Keratinocyte (primary cell): ENCODE measurements at regions not wholly inside any gene's neighbourhood (a gene's known extent, or its start where the extent isn't known, plus 50 kb on each side); places are given as distances from the start of the nearest gene placed in this dataset.

Source experiments
- DNase-seq: peaks from one replicate; pipeline ENCODE4 v3.0.0-alpha.2; 2011; ENCODE audit warnings: low read depth, missing footprints, low spot score
- FAIRE-seq: peaks from 2 replicates; lab custom pipeline; 2011; peaks lifted over from hg19 to GRCh38; lab: Jason Lieb, UNC
- H2AFZ ChIP-seq: 2 replicates; pipeline ENCODE4 v1.6.0; 2012; ENCODE audit warnings: low read length, control low read depth, inconsistent platforms; ENCODE audit not compliant: control insufficient read depth
- H3K27ac ChIP-seq: 2 replicates; pipeline ENCODE4 v1.5.1; 2011; ENCODE audit warnings: low read length; ENCODE audit not compliant: control insufficient read depth, insufficient read depth
- H3K27me3 ChIP-seq: 3 replicates; pipeline ENCODE4 v1.6.0; 2011; ENCODE audit warnings: low read length; ENCODE audit not compliant: control insufficient read depth, insufficient read depth; ENCODE audit errors: extremely low read depth
- H3K36me3 ChIP-seq, 2 experiments: 2 replicates in 1 of 2; 3 replicates in 1 of 2; pipeline ENCODE4 v1.5.1; 2011; ENCODE audit warnings: low read length in 2 of 2, mild to moderate bottlenecking in 1 of 2; ENCODE audit not compliant: control insufficient read depth in 2 of 2, insufficient read depth in 2 of 2; ENCODE audit errors: extremely low read depth in 1 of 2
- H3K4me1 ChIP-seq: 3 replicates; pipeline ENCODE4 v1.5.1; 2011; ENCODE audit warnings: low read length; ENCODE audit not compliant: control insufficient read depth, insufficient read depth; ENCODE audit errors: extremely low read depth
- H3K4me2 ChIP-seq: 3 replicates; pipeline ENCODE4 v1.6.0; 2011; ENCODE audit warnings: low read depth, low read length; ENCODE audit not compliant: control insufficient read depth, insufficient read depth; ENCODE audit errors: extremely low read depth
- H3K4me3 ChIP-seq, 3 experiments: fragments of 200-600 bp in 1 of 3; sonication (generic) in 1 of 3; 2 replicates in 2 of 3; 3 replicates in 1 of 3; pipeline ENCODE4 v1.5.1; 2011 to 2016; ENCODE audit warnings: low read length in 3 of 3, mild to moderate bottlenecking in 3 of 3, control low read depth in 2 of 3, inconsistent platforms in 1 of 3, low read depth in 1 of 3, mixed read lengths in 1 of 3, mixed run types in 1 of 3, moderate library complexity in 1 of 3; ENCODE audit not compliant: control insufficient read depth in 2 of 3, insufficient read depth in 2 of 3; ENCODE audit errors: extremely low read depth in 1 of 3
- H3K79me2 ChIP-seq: 2 replicates; pipeline ENCODE4 v1.6.0; 2012; ENCODE audit warnings: low read length; ENCODE audit not compliant: control insufficient read depth, insufficient read depth
- H3K9ac ChIP-seq: 3 replicates; pipeline ENCODE4 v1.6.0; 2011; ENCODE audit warnings: low read length; ENCODE audit not compliant: control insufficient read depth, insufficient read depth; ENCODE audit errors: extremely low read depth
- H3K9me1 ChIP-seq: 3 replicates; pipeline ENCODE4 v1.6.0; 2011; ENCODE audit warnings: low read length; ENCODE audit not compliant: control insufficient read depth, insufficient read depth; ENCODE audit errors: extremely low read depth
- H3K9me3 ChIP-seq: 2 replicates; pipeline ENCODE4 v1.5.1; 2012; ENCODE audit warnings: low read depth, low read length; ENCODE audit not compliant: control insufficient read depth
- H4K20me1 ChIP-seq: 3 replicates; pipeline ENCODE4 v1.6.0; 2011; ENCODE audit warnings: low read length; ENCODE audit not compliant: control insufficient read depth, insufficient read depth; ENCODE audit errors: extremely low read depth
- EZH2 ChIP-seq: IDR thresholded peaks from one replicate; pipeline ENCODE4 v1.6.1; 2012; ENCODE audit warnings: inconsistent platforms, mild to moderate bottlenecking, low read length, moderate library complexity
- dilution Hi-C: fragments of 300-500 bp; cut with MboI; formaldehyde crosslinking; loops from one replicate; pipeline ENCODE4 v1.7.0; 2020; ENCODE audit warnings: low sequenced_read_pairs; ENCODE audit not compliant: extremely low pct_ligation_motif_present
- TF ChIP-seq, protein P1 (sequence below), 3 experiments: IDR thresholded peaks in 1 of 3; conservative IDR thresholded peaks in 1 of 3; optimal IDR thresholded peaks in 1 of 3; 2 replicates in 2 of 3; 3 replicates in 1 of 3; pipeline versions ENCODE3 to v1.5.1; 2011; ENCODE audit warnings: low read length in 3 of 3, mild to moderate bottlenecking in 3 of 3, moderate library complexity in 2 of 3, control low read depth in 1 of 3, inconsistent platforms in 1 of 3; ENCODE audit not compliant: insufficient read depth in 2 of 3; ENCODE audit errors: extremely low read depth in 1 of 3

DNA sequence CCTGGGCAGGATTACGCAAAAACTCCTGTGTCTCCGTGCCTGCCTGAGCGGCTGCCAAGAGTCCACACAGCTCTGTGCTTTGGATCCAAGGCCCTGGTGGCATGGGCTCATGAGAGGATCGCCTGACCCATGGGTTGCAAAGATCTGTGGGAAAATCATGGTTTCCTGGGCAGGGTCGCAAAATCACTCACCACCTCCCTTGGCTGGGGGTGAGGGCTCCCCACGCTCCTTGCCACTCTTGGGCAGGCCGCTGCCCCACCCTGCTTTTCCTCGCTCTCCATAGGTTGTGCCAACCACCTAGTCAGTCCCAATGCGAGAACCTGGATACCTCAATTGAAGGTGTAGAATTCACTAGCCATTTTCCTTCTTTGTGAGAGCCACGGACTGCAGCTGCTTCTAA is 66.5 kb upstream of the MAGEB18 start:
- Histone ChIP-seq H3K36me3 (no peaks in the 10 kb centered on the region), H3K4me2 (no peak overlapping the region), H2AFZ (no peak overlapping the region), H3K9me3 (no peaks in the 10 kb centered on the region), H3K9me1 (no peaks in the 10 kb centered on the region), H3K79me2 (no peaks in the 10 kb centered on the region), H3K27me3 (no peaks in the 10 kb centered on the region), H3K9ac (no peak overlapping the region), H3K27ac (no peak overlapping the region), H3K4me1 (no peaks in the 10 kb centered on the region), H4K20me1 (no peaks in the 10 kb centered on the region), H3K4me3 (no peak overlapping the region)
- FAIRE-seq = no peak
- TF ChIP-seq, protein P1, sequence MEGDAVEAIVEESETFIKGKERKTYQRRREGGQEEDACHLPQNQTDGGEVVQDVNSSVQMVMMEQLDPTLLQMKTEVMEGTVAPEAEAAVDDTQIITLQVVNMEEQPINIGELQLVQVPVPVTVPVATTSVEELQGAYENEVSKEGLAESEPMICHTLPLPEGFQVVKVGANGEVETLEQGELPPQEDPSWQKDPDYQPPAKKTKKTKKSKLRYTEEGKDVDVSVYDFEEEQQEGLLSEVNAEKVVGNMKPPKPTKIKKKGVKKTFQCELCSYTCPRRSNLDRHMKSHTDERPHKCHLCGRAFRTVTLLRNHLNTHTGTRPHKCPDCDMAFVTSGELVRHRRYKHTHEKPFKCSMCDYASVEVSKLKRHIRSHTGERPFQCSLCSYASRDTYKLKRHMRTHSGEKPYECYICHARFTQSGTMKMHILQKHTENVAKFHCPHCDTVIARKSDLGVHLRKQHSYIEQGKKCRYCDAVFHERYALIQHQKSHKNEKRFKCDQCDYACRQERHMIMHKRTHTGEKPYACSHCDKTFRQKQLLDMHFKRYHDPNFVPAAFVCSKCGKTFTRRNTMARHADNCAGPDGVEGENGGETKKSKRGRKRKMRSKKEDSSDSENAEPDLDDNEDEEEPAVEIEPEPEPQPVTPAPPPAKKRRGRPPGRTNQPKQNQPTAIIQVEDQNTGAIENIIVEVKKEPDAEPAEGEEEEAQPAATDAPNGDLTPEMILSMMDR (optimal IDR thresholded peaks at IDR 0.05 in 1 of 3, IDR thresholded peaks at IDR 0.05 in 1 of 3, conservative IDR thresholded peaks at IDR 0.05 in 1 of 3; ENCODE audit: extremely low read depth in 1 of 3, insufficient read depth in 2 of 3, low read length in 3 of 3) = no peak
- no peak for TF ChIP-seq EZH2
- DNase-seq = no peak
- dilution Hi-C loops = no loop called here

DNA sequence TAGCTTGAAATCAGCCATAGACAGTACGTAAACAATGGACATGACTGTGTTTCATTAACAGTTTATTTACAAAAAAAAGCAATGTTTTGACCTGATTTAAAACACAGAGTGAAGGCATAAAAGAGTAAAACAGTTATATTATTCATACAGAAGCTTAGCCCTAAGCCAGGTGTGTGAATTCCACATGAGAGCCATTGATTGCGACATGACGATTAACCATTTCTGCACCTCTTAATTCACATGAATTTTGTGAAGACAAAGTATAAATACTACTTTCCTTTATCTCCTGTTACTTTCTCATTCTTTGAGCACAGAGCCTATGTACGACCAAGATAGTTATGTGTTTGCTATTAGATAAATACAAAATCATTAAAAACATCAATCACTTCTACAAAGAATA is 55.0 kb upstream of the MAGEB18 start:
- dilution Hi-C loops = no loop called here
- no peaks in the 10 kb centered on the region for H4K20me1 ChIP-seq
- no peak overlapping the region for H3K4me2 ChIP-seq
- H3K9ac ChIP-seq = no peak overlapping the region
- H3K36me3 ChIP-seq = no peaks in the 10 kb centered on the region
- H2AFZ ChIP-seq = no peak overlapping the region
- no peaks in the 10 kb centered on the region for H3K9me1 ChIP-seq
- FAIRE-seq (no peak), DNase-seq (no peak)
- no peaks in the 10 kb centered on the region for H3K9me3 ChIP-seq
- H3K79me2 ChIP-seq = no peaks in the 10 kb centered on the region
- no peak for TF ChIP-seq EZH2
- TF ChIP-seq, protein P1 (optimal IDR thresholded peaks at IDR 0.05 in 1 of 3, IDR thresholded peaks at IDR 0.05 in 1 of 3, conservative IDR thresholded peaks at IDR 0.05 in 1 of 3; ENCODE audit: extremely low read depth in 1 of 3, insufficient read depth in 2 of 3, low read length in 3 of 3) = no peak
- no peak overlapping the region for H3K4me3 ChIP-seq
- no peaks in the 10 kb centered on the region for H3K27me3 ChIP-seq
- no peak overlapping the region for H3K27ac ChIP-seq
- H3K4me1 ChIP-seq = no peaks in the 10 kb centered on the region
